H9 (cell line): ENCODE measurements at regions not wholly inside any gene's neighbourhood (a gene's known extent, or its start where the extent isn't known, plus 50 kb on each side); places are given as distances from the start of the nearest gene placed in this dataset.

ENCODE experiments used
- DNase-seq: peaks from one replicate; pipeline ENCODE4 v3.0.0-alpha.2; 2017
- H2AFZ ChIP-seq: one replicate; pipeline ENCODE4 v1.6.1; 2013; ENCODE audit warnings: mild to moderate bottlenecking, low read length, control low read depth, moderate library complexity
- H2AK5ac ChIP-seq: 2 replicates; pipeline ENCODE4 v1.6.1; 2013; ENCODE audit warnings: low read length, control low read depth, mixed read lengths; ENCODE audit not compliant: insufficient read length
- H2BK120ac ChIP-seq: one replicate; pipeline ENCODE4 v1.6.1; 2013; ENCODE audit warnings: low read depth, mild to moderate bottlenecking, low read length, control low read depth, inconsistent platforms; ENCODE audit not compliant: poor library complexity, severe bottlenecking
- H2BK12ac ChIP-seq: 2 replicates; pipeline ENCODE4 v1.6.1; 2013; ENCODE audit warnings: low read length, control low read depth, mixed read lengths, low read depth; ENCODE audit not compliant: insufficient read length
- H2BK15ac ChIP-seq: 2 replicates; pipeline ENCODE4 v1.6.1; 2013; ENCODE audit warnings: low read depth, low read length, control low read depth
- H2BK20ac ChIP-seq: one replicate; pipeline ENCODE4 v1.6.1; 2013; ENCODE audit warnings: low read depth, mild to moderate bottlenecking, low read length, control low read depth, inconsistent platforms; ENCODE audit not compliant: poor library complexity, severe bottlenecking
- H2BK5ac ChIP-seq: 2 replicates; pipeline ENCODE4 v1.6.1; 2013; ENCODE audit warnings: low read length, control low read depth, mixed read lengths; ENCODE audit not compliant: insufficient read length
- H3K14ac ChIP-seq: 2 replicates; pipeline ENCODE4 v1.6.1; 2013; ENCODE audit warnings: low read length, control low read depth; ENCODE audit not compliant: insufficient read depth
- H3K18ac ChIP-seq: 2 replicates; pipeline ENCODE4 v1.6.1; 2013; ENCODE audit warnings: low read depth, mild to moderate bottlenecking, mixed read lengths, low read length, control low read depth; ENCODE audit not compliant: insufficient read length
- H3K23ac ChIP-seq: 2 replicates; pipeline ENCODE4 v1.6.1; 2013; ENCODE audit warnings: low read length, control low read depth, mixed read lengths, low read depth; ENCODE audit not compliant: insufficient read length
- H3K23me2 ChIP-seq: 2 replicates; pipeline ENCODE4 v1.6.1; 2013; ENCODE audit warnings: low read depth, mild to moderate bottlenecking, mixed read lengths, low read length, control low read depth; ENCODE audit not compliant: insufficient read length, poor library complexity, severe bottlenecking
- H3K27ac ChIP-seq: 2 replicates; pipeline ENCODE4 v1.5.1; 2013; ENCODE audit warnings: low read length, control low read depth, mixed read lengths, low read depth; ENCODE audit not compliant: insufficient read length
- H3K27me3 ChIP-seq: 2 replicates; pipeline ENCODE4 v1.6.1; 2013; ENCODE audit warnings: low read length, control low read depth, inconsistent platforms; ENCODE audit not compliant: insufficient read depth
- H3K4ac ChIP-seq: 2 replicates; pipeline ENCODE4 v1.6.1; 2013; ENCODE audit warnings: low read depth, mild to moderate bottlenecking, control low read depth, inconsistent platforms, low read length, moderate library complexity
- H3K4me1 ChIP-seq: 2 replicates; pipeline ENCODE4 v1.6.1; 2013; ENCODE audit warnings: low read length, control low read depth, inconsistent platforms; ENCODE audit not compliant: insufficient read depth
- H3K4me2 ChIP-seq: 2 replicates; pipeline ENCODE4 v1.6.1; 2013; ENCODE audit warnings: low read length, control low read depth, mixed read lengths; ENCODE audit not compliant: insufficient read length, insufficient read depth
- H3K56ac ChIP-seq: 2 replicates; pipeline ENCODE4 v1.6.1; 2013; ENCODE audit warnings: low read depth, mild to moderate bottlenecking, mixed read lengths, low read length, control low read depth; ENCODE audit not compliant: insufficient read length
- H3K79me1 ChIP-seq: 2 replicates; pipeline ENCODE4 v1.6.1; 2013; ENCODE audit warnings: low read depth, mild to moderate bottlenecking, moderate library complexity, low read length, control low read depth, inconsistent platforms; ENCODE audit not compliant: insufficient read depth, poor library complexity, severe bottlenecking
- H3K79me2 ChIP-seq: 2 replicates; pipeline ENCODE4 v1.6.1; 2013; ENCODE audit warnings: low read length, control low read depth, inconsistent platforms; ENCODE audit not compliant: insufficient read depth
- H3K9ac ChIP-seq: 2 replicates; pipeline ENCODE4 v1.6.1; 2013; ENCODE audit warnings: low read length, control low read depth, mixed read lengths; ENCODE audit not compliant: insufficient read length; ENCODE audit errors: extremely low read depth
- H3K9me3 ChIP-seq: one replicate; pipeline ENCODE4 v1.6.1; 2013; ENCODE audit warnings: low read depth, low read length, inconsistent platforms; ENCODE audit not compliant: control insufficient read depth
- H3T11ph ChIP-seq: one replicate; pipeline ENCODE4 v1.6.1; 2013; ENCODE audit warnings: mild to moderate bottlenecking, low read length, control low read depth, inconsistent platforms
- H4K20me1 ChIP-seq: one replicate; pipeline ENCODE4 v1.6.1; 2013; ENCODE audit not compliant: control insufficient read depth, insufficient read length, insufficient read depth
- H4K5ac ChIP-seq: 2 replicates; pipeline ENCODE4 v1.6.1; 2013; ENCODE audit warnings: low read depth, mild to moderate bottlenecking, mixed read lengths, low read length, control low read depth; ENCODE audit not compliant: insufficient read length
- H4K8ac ChIP-seq: replicated peaks from 2 replicates; pipeline ENCODE4 v1.6.1; 2013; ENCODE audit warnings: low read length, control low read depth, mixed read lengths, low read depth; ENCODE audit not compliant: insufficient read length
- H4K91ac ChIP-seq: 2 replicates; pipeline ENCODE4 v1.6.1; 2013; ENCODE audit warnings: low read depth, mild to moderate bottlenecking, moderate library complexity, mixed read lengths, low read length, control low read depth; ENCODE audit not compliant: insufficient read length
- H3K27ac Mint-ChIP-seq, 3 experiments: 2 replicates in 2 of 3; 3 replicates in 1 of 3; pipeline ENCODE4 v1.8.0; 2020 to 2021; ENCODE audit warnings: mixed read lengths in 3 of 3, mild to moderate bottlenecking in 1 of 3, moderate library complexity in 1 of 3
- H3K27me3 Mint-ChIP-seq: 2 replicates; pipeline ENCODE4 v1.8.0; 2021; ENCODE audit warnings: low read depth, mild to moderate bottlenecking, moderate library complexity, mixed read lengths
- H3K36me3 Mint-ChIP-seq, 3 experiments: 2 replicates in 2 of 3; 3 replicates in 1 of 3; pipeline ENCODE4 v1.8.0; 2020 to 2021; ENCODE audit warnings: low read depth in 3 of 3, mixed read lengths in 3 of 3; ENCODE audit not compliant: insufficient read depth in 1 of 3
- H3K4me1 Mint-ChIP-seq, 2 experiments: 2 replicates each; pipeline ENCODE4 v1.8.0; 2020; ENCODE audit warnings: mixed read lengths in 2 of 2
- H3K4me3 Mint-ChIP-seq, 2 experiments: 2 replicates in 1 of 2; 3 replicates in 1 of 2; pipeline ENCODE4 v1.8.0; 2020 to 2021; ENCODE audit warnings: mild to moderate bottlenecking in 2 of 2, mixed read lengths in 2 of 2, moderate library complexity in 1 of 2
- H3K9me3 Mint-ChIP-seq, 2 experiments: 2 replicates in 1 of 2; 3 replicates in 1 of 2; pipeline ENCODE4 v1.8.0; 2020; ENCODE audit warnings: mild to moderate bottlenecking in 2 of 2, mixed read lengths in 2 of 2, moderate library complexity in 1 of 2
- CTCF ChIP-seq: fragments of 200-600 bp; sonication (generic); conservative IDR thresholded peaks from 3 replicates; pipeline ENCODE4 v1.8.0; 2021; ENCODE audit warnings: antibody characterized with exemption, mild to moderate bottlenecking
- WGBS: extraction: QIAGEN DNeasy Blood & Tissue Kit; methylation state at CpG from one replicate; pipeline ENCODE4 v1.1.7; 2013; ENCODE audit warnings: missing lambda C conversion rate, low lambda C conversion rate, mixed read lengths; ENCODE audit not compliant: insufficient read length; ENCODE audit errors: extremely low coverage; 5-methylcytosine and 5-hydroxymethylcytosine counted together

GRCh38 chr14:98542316-98542715 lies 729.7 kb downstream of the BCL11B start:
- TF ChIP-seq CTCF, result no peak
- Histone ChIP-seq H3K23ac (no peak overlapping the region), H2BK12ac (no peak overlapping the region), H2BK120ac (no peak overlapping the region), H3K9ac (no peak overlapping the region), H3K4ac (no peak overlapping the region), H3K79me1 (no peaks in the 10 kb centered on the region), H4K8ac (no peak overlapping the region), H4K91ac (no peak overlapping the region), H2AK5ac (no peak overlapping the region), H3K4me1 (no peaks in the 10 kb centered on the region), H3K4me2 (no peak overlapping the region), H3K56ac (no peak overlapping the region), H3K79me2 (no peaks in the 10 kb centered on the region), H2BK5ac (no peak overlapping the region), H2BK20ac (no peak overlapping the region), H2AFZ (no peak overlapping the region), H3K27ac (no peak overlapping the region), H3K14ac (no peak overlapping the region; the same call in 1 of the 2 replicates), H3T11ph (no peak overlapping the region), H3K18ac (no peak overlapping the region), H4K5ac (no peak overlapping the region), H2BK15ac (no peak overlapping the region), H3K27me3 (no peaks in the 10 kb centered on the region), H3K9me3 (no peaks in the 10 kb centered on the region), H3K23me2 (no peaks in the 10 kb centered on the region), H4K20me1 (no peaks in the 10 kb centered on the region)
- no peak overlapping the region for H3K27ac Mint-ChIP-seq
- no peak overlapping the region for H3K4me3 Mint-ChIP-seq
- peaks cover 0 to 3% of the 10 kb centered on the region in 2 experiments; a peak in 1 of 4 replicates for H3K4me1 Mint-ChIP-seq
- no peaks in the 10 kb centered on the region for H3K36me3 Mint-ChIP-seq
- no peak for DNase-seq
- no peaks in the 10 kb centered on the region; a peak in 1 of 5 replicates for H3K9me3 Mint-ChIP-seq
- no CpG with 5 or more reads among the region's 10 CpGs for WGBS
- H3K27me3 Mint-ChIP-seq, result no peaks in the 10 kb centered on the region
